A549 (cell line): ENCODE measurements at regions not wholly inside any gene's neighbourhood (a gene's known extent, or its start where the extent isn't known, plus 50 kb on each side); places are given as distances from the start of the nearest gene placed in this dataset.

ENCODE experiments used
- ATAC-seq, 2 experiments: fragments of 200-7000 bp in 1 of 2; fragments of >200 bp in 1 of 2; cut with Nextera tagmentation in 1 of 2; cut with Tn5 transposase in 1 of 2; 3 replicates each; pipeline versions ENCODE4 v1.8.0 to v1.9.1; 2018 to 2020; ENCODE audit warnings: mild to moderate bottlenecking in 1 of 2, moderate library complexity in 1 of 2
- CTCF ChIA-PET: fragments of 300-600 bp; sonication (Branson Sonifier 250); formaldehyde crosslinking; extraction: SDS; loops from one replicate; lab custom pipeline; 2021; ENCODE audit warnings: antibody characterized with exemption, inconsistent platforms; lab: Yijun Ruan, JAX
- POLR2A ChIA-PET: fragments of 350-600 bp; formaldehyde crosslinking; extraction: SDS; loops from one replicate; lab custom pipeline; 2021; ENCODE audit warnings: antibody characterized with exemption, inconsistent platforms; lab: Yijun Ruan, JAX
- DNase-seq, 2 experiments: peaks; one replicate each; pipeline versions ENCODE4 v3.0.0 to v3.0.0-alpha.2; 2011 to 2016; ENCODE audit warnings: low read depth in 1 of 2, low spot score in 1 of 2
- FAIRE-seq: peaks from 2 replicates; lab custom pipeline; 2011; peaks lifted over from hg19 to GRCh38; lab: Jason Lieb, UNC
- H3K27ac ChIP-seq, 2 experiments: fragments of >200 bp; sonication (Bioruptor Twin); formaldehyde crosslinking; 3 replicates each; pipeline ENCODE4 v1.5.1; 2016 to 2017
- H3K4me1 ChIP-seq: fragments of >200 bp; sonication (Bioruptor Twin); formaldehyde crosslinking; 3 replicates; pipeline ENCODE4 v1.6.1; 2016
- H3K4me2 ChIP-seq: fragments of >200 bp; sonication (Bioruptor Twin); formaldehyde crosslinking; 3 replicates; pipeline ENCODE4 v1.6.1; 2016
- H3K4me3 ChIP-seq: fragments of >200 bp; sonication (Bioruptor Twin); formaldehyde crosslinking; 3 replicates; pipeline ENCODE4 v1.5.1; 2016
- H3K9me3 ChIP-seq: fragments of >200 bp; sonication (Bioruptor Twin); formaldehyde crosslinking; 3 replicates; pipeline ENCODE4 v1.6.1; 2016
- CBX8 ChIP-seq: fragments of 200-600 bp; sonication (generic); IDR thresholded peaks from 2 replicates; pipeline ENCODE4 v1.6.1; 2016
- EHF ChIP-seq: fragments of 250-450 bp; sonication (Bioruptor Pico); IDR thresholded peaks from 2 replicates; pipeline ENCODE4 v1.5.0; 2020; ENCODE audit warnings: mild to moderate bottlenecking
- GATA3 ChIP-seq: IDR thresholded peaks from 2 replicates; pipeline ENCODE4 v1.6.1; 2012; ENCODE audit warnings: borderline replicate concordance
- HDAC2 ChIP-seq: fragments of 200-600 bp; sonication (generic); IDR thresholded peaks from 2 replicates; pipeline ENCODE4 v1.6.1; 2016
- HOXA7 ChIP-seq: fragments of 250-450 bp; sonication (Bioruptor Pico); IDR thresholded peaks from 2 replicates; pipeline ENCODE4 v1.5.0; 2020; ENCODE audit warnings: mild to moderate bottlenecking, moderate library complexity
- JUN ChIP-seq, 2 experiments: fragments of >200 bp; sonication (Bioruptor Twin); formaldehyde crosslinking; IDR thresholded peaks; 2 replicates in 1 of 2; 3 replicates in 1 of 2; pipeline ENCODE4 v1.6.1; 2016 to 2017
- MAFK ChIP-seq: fragments of 450-650 bp; IDR thresholded peaks from 2 replicates; pipeline ENCODE4 v1.6.1; 2014; ENCODE audit not compliant: partially characterized antibody
- MAZ ChIP-seq: fragments of 150-350 bp; IDR thresholded peaks from 2 replicates; pipeline ENCODE4 v1.6.1; 2014; ENCODE audit warnings: antibody characterized with exemption, low read depth, low read length, borderline replicate concordance
- NR3C1 ChIP-seq: fragments of >200 bp; sonication (Bioruptor Twin); formaldehyde crosslinking; IDR thresholded peaks from 3 replicates; pipeline ENCODE4 v1.6.1; 2017
- RAD21 ChIP-seq, 2 experiments: fragments of >200 bp in 1 of 2; sonication (Bioruptor Twin) in 1 of 2; formaldehyde crosslinking in 1 of 2; IDR thresholded peaks in 1 of 2; conservative IDR thresholded peaks in 1 of 2; 2 replicates in 1 of 2; 3 replicates in 1 of 2; pipeline ENCODE4 v1.6.1; 2012 to 2018; ENCODE audit warnings: inconsistent platforms in 1 of 2
- SMC3 ChIP-seq: fragments of >200 bp; sonication (Bioruptor Twin); formaldehyde crosslinking; IDR thresholded peaks from 3 replicates; pipeline ENCODE4 v1.6.1; 2018; ENCODE audit warnings: inconsistent platforms
- ZSCAN20 ChIP-seq: fragments of 250-450 bp; sonication (Bioruptor Pico); IDR thresholded peaks from 2 replicates; pipeline ENCODE4 v1.8.0; 2022; ENCODE audit warnings: mild to moderate bottlenecking, moderate library complexity
- WGBS: methylation state at CpG from one replicate; pipeline ENCODE4 v1.1.6; 2017; ENCODE audit errors: missing lambda C conversion rate; 5-methylcytosine and 5-hydroxymethylcytosine counted together
- TF ChIP-seq, protein P1 (sequence below): IDR thresholded peaks from 2 replicates; pipeline ENCODE4 v1.6.1; 2012; ENCODE audit warnings: low read depth, borderline replicate concordance
- TF ChIP-seq, protein P2 (sequence below): fragments of 200-600 bp; sonication (generic); IDR thresholded peaks from 2 replicates; pipeline ENCODE4 v1.6.1; 2016; ENCODE audit warnings: antibody characterized with exemption, mild to moderate bottlenecking, moderate library complexity

DNA sequence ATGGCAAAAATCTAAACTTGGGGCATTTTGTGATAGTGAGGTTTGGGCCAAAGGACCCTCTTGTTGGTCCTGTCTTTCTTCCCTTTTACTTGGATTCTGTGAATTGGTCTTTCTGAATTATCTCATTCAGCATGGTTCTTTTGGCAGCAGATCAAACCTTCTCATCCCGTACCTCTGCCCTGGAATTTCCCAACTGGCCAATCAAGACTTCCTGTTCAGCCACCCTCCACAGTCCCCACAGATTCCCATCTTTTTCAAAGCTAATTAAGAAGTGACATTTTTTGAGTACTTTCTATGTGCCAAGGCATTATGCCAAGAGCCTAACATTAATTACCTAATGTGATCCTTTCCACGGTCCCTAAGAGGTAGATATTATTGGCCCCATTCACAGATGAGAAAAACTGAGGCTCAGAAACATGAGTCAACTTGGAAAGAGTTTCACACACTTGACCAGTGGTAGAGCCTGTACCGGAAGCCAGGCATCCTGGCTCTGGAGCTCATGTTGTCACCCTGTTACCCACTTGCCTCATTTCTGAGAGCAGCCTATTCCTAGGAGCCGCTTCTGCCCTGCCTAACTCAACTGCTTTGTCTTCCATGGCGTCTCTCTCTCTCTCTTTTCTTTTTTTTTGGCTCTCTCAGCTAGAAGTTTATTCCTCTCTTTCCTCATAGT lies 135.9 kb downstream of the C12orf75 start:
- H3K4me1 ChIP-seq: no peaks in the 10 kb centered on the region
- no peak overlapping the region for H3K27ac ChIP-seq
- ATAC-seq (no peak), FAIRE-seq (no peak), DNase-seq (no peak)
- CTCF ChIA-PET: interaction anchor here (0.6 to 1.8 kb wide), 3 partner anchors 13 to 252 kb away, joined by 4 to 5 read pairs (median 4); no protein-coding TSS in a partner anchor
- 63% methylated on average over 5 of the region's 5 CpGs for WGBS
- H3K9me3 ChIP-seq: no peaks in the 10 kb centered on the region
- H3K4me3 ChIP-seq: no peak overlapping the region
- POLR2A ChIA-PET: no interaction called here
- no peak overlapping the region for H3K4me2 ChIP-seq
- TF ChIP-seq, protein P1, sequence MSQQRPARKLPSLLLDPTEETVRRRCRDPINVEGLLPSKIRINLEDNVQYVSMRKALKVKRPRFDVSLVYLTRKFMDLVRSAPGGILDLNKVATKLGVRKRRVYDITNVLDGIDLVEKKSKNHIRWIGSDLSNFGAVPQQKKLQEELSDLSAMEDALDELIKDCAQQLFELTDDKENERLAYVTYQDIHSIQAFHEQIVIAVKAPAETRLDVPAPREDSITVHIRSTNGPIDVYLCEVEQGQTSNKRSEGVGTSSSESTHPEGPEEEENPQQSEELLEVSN: no peak

DNA sequence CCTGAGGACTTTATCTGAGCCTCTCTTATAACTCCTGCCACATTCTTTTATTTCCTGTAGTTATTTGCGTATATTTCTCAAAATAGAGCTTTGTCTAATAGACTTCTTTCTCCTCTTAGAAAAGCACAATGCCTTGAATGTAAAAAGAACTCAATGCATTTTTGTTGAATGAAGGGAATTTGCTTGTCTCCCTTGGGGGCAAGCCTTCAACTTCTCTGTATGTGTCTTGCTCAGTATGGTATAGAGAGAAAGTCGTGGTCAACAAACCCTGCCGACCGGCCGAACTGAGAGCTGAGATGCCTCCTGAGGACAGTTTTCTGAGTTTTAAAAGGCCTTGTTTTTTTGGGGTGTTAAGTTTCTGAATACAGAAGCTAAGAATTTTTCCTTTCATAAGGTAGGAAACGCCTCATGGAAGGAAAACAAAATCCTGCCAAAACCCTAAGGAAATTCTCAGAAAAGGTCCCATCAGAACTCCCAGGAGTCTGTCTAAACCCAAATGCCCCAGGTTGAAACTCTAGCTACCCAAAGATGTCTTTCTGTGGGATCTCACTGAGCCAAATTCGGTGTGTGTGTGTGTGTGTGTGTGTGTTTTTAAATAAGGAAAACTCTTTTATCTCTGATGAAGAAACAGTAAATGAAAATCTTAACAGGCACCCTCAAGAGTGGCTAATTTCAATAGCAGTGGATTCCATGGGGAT lies 136.6 kb downstream of the C12orf75 start:
- no peaks in the 10 kb centered on the region for H3K4me1 ChIP-seq
- DNase-seq: no peak
- FAIRE-seq: no peak
- H3K4me2 ChIP-seq: no peak overlapping the region
- ChIA-PET POLR2A (no interaction called here), CTCF (interaction anchor here (1.7 kb wide), 1 partner anchor 46 kb away, joined by 5 read pairs; no protein-coding TSS in a partner anchor)
- TF ChIP-seq GATA3 (no peak), MAZ (no peak), HOXA7 (CRISPR knock-in tag) (no peak), JUN (IDR thresholded peaks at IDR 0.05) (no peak), SMC3 (no peak), MAFK (no peak)
- no peaks in the 10 kb centered on the region for H3K9me3 ChIP-seq
- no peak for ATAC-seq
- H3K4me3 ChIP-seq: no peak overlapping the region
- H3K27ac ChIP-seq: no peak overlapping the region
- 67% methylated on average over 7 of the region's 7 CpGs for WGBS

DNA sequence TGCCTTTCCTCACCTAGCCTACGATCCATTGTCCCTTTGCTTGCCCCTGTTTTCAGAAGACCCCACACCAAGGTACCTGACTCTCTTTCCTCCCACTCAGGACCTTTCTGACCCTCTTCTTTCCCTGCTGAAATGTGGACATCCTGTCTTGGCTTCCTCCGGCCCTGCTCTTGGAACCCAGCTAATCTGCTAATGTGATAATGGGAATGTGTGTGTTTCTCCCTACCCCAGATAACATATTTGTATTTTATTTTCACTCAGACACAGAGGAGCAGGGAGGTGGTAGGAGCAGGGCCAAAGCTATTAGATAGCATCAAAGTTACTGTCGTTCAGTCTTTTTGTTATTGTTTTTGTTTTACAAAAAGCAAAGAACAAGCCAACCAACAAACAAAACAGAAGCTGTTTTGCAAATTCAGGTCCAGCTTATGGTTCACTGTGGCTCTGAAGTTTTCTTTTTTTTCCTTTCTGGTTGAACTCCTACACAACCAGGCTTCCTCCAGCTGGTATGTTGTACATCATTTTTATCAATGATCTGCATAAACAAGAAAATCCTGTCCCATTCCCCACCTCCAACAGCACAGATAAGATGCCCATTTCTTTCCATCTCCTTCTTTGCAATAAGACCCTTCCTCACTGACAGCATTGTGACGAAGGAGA lies 137.3 kb downstream of the C12orf75 start:
- H3K27ac ChIP-seq: no peak overlapping the region
- DNase-seq (no peak), FAIRE-seq (no peak)
- POLR2A ChIA-PET: no interaction called here
- no peaks in the 10 kb centered on the region for H3K4me1 ChIP-seq
- H3K9me3 ChIP-seq: no peaks in the 10 kb centered on the region
- H3K4me3 ChIP-seq: no peak overlapping the region
- 79% methylated on average over 4 of the region's 4 CpGs for WGBS
- no peak for TF ChIP-seq RAD21 (conservative IDR thresholded peaks at IDR 0.05 in 1 of 2, IDR thresholded peaks at IDR 0.05 in 1 of 2)
- TF ChIP-seq HDAC2: no peak
- TF ChIP-seq CBX8: no peak
- TF ChIP-seq, protein P2, sequence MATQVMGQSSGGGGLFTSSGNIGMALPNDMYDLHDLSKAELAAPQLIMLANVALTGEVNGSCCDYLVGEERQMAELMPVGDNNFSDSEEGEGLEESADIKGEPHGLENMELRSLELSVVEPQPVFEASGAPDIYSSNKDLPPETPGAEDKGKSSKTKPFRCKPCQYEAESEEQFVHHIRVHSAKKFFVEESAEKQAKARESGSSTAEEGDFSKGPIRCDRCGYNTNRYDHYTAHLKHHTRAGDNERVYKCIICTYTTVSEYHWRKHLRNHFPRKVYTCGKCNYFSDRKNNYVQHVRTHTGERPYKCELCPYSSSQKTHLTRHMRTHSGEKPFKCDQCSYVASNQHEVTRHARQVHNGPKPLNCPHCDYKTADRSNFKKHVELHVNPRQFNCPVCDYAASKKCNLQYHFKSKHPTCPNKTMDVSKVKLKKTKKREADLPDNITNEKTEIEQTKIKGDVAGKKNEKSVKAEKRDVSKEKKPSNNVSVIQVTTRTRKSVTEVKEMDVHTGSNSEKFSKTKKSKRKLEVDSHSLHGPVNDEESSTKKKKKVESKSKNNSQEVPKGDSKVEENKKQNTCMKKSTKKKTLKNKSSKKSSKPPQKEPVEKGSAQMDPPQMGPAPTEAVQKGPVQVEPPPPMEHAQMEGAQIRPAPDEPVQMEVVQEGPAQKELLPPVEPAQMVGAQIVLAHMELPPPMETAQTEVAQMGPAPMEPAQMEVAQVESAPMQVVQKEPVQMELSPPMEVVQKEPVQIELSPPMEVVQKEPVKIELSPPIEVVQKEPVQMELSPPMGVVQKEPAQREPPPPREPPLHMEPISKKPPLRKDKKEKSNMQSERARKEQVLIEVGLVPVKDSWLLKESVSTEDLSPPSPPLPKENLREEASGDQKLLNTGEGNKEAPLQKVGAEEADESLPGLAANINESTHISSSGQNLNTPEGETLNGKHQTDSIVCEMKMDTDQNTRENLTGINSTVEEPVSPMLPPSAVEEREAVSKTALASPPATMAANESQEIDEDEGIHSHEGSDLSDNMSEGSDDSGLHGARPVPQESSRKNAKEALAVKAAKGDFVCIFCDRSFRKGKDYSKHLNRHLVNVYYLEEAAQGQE: no peak
- TF ChIP-seq EHF (CRISPR knock-in tag): no peak
- TF ChIP-seq ZSCAN20 (CRISPR knock-in tag): no peak
- TF ChIP-seq NR3C1: no peak
- TF ChIP-seq, all 56 proteins: peak for 0
- ATAC-seq: no peak
- CTCF ChIA-PET: interaction anchor here (1.5 to 1.7 kb wide), 2 partner anchors 10 to 12 kb away, joined by 3 to 5 read pairs; no protein-coding TSS in a partner anchor
- H3K4me2 ChIP-seq: no peak overlapping the region
